Neural cell (in vitro differentiated cells): ENCODE measurements at regions not wholly inside any gene's neighbourhood (a gene's known extent, or its start where the extent isn't known, plus 50 kb on each side); places are given as distances from the start of the nearest gene placed in this dataset.

ENCODE experiments used
- H2AFZ ChIP-seq: fragments of 200-600, 300-800 bp; sonication (generic), shearing (Covaris generic); 2 replicates; pipeline ENCODE4 v1.6.0; 2014; ENCODE audit warnings: low read depth, mild to moderate bottlenecking, antibody characterized with exemption, low read length, moderate library complexity
- H3F3A ChIP-seq: fragments of 200-600 bp; shearing (Covaris generic); 2 replicates; pipeline ENCODE4 v1.6.1; 2016; ENCODE audit warnings: mild to moderate bottlenecking, moderate library complexity, mixed read lengths, antibody characterized with exemption, low read length; ENCODE audit not compliant: insufficient read depth, poor library complexity, severe bottlenecking
- H3K27ac ChIP-seq: fragments of 200-600, 300-800 bp; sonication (generic), shearing (Covaris generic); 2 replicates; pipeline ENCODE4 v1.5.1; 2014; ENCODE audit warnings: mild to moderate bottlenecking, low read length, moderate library complexity
- H3K27me3 ChIP-seq: fragments of 300-800, 200-600 bp; sonication (generic), shearing (Covaris generic); 2 replicates; pipeline ENCODE4 v1.6.0; 2014; ENCODE audit warnings: mild to moderate bottlenecking, low read depth, low read length, moderate library complexity; ENCODE audit not compliant: insufficient read depth
- H3K36me3 ChIP-seq: fragments of 300-800, 200-600 bp; sonication (generic), shearing (Covaris generic); 2 replicates; pipeline ENCODE4 v1.5.1; 2014; ENCODE audit warnings: mild to moderate bottlenecking, antibody characterized with exemption, low read length, moderate library complexity; ENCODE audit not compliant: insufficient read depth
- H3K4me2 ChIP-seq: fragments of 300-800, 200-600 bp; sonication (generic), shearing (Covaris generic); 2 replicates; pipeline ENCODE4 v1.6.0; 2014; ENCODE audit warnings: mild to moderate bottlenecking, low read length
- H3K4me3 ChIP-seq: fragments of 300-800, 200-600 bp; sonication (generic), shearing (Covaris generic); 2 replicates; pipeline ENCODE4 v1.5.1; 2014; ENCODE audit warnings: mild to moderate bottlenecking, low read length, moderate library complexity
- H3K79me2 ChIP-seq: fragments of 200-600 bp; shearing (Covaris generic); replicated peaks from 2 replicates; pipeline ENCODE4 v1.6.0; 2014; ENCODE audit warnings: mild to moderate bottlenecking, low read length, moderate library complexity; ENCODE audit not compliant: insufficient read depth
- H3K9ac ChIP-seq: fragments of 300-800, 200-600 bp; sonication (generic), shearing (Covaris generic); 2 replicates; pipeline ENCODE4 v1.6.1; 2016; ENCODE audit warnings: mild to moderate bottlenecking, low read length, mixed read lengths
- H3K9me2 ChIP-seq: fragments of 200-600 bp; shearing (Covaris generic); 2 replicates; pipeline ENCODE4 v1.6.1; 2016; ENCODE audit warnings: mild to moderate bottlenecking, low read length, mixed read lengths; ENCODE audit not compliant: insufficient read depth
- H3K9me3 ChIP-seq: fragments of 200-600, 300-800 bp; sonication (generic), shearing (Covaris generic); 2 replicates; pipeline ENCODE4 v1.6.1; 2016; ENCODE audit warnings: mild to moderate bottlenecking, mixed run types, low read length, moderate library complexity, mixed read lengths
- H4K20me1 ChIP-seq: fragments of 200-600 bp; shearing (Covaris generic); 2 replicates; pipeline ENCODE4 v1.6.1; 2016; ENCODE audit warnings: mild to moderate bottlenecking, mixed run types; ENCODE audit not compliant: insufficient read depth
- SMC3 ChIP-seq: fragments of 450-650 bp; conservative IDR thresholded peaks from 2 replicates; pipeline ENCODE4 v1.6.1; 2014; ENCODE audit warnings: antibody characterized with exemption, mild to moderate bottlenecking, moderate library complexity; ENCODE audit not compliant: poor library complexity

DNA sequence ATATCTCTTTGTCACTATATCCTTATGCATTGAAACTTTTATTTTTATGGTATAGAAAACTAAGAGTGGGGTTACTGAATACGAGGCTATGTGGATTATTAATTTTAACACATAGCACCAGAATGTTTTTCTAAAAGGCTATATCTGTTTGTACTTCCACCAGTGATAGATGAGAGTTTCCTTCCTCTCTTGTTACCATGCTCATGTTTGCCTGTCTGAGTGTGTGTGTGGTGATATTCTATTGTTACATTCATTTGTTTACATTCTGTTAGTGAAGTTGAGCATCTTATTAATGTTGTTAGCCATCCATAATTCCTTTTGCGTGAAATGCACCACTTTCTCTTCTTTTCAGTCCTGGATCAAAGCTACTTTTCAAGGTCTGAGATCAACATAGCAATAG is 54.1 kb upstream of the ALDH1A1 start:
- H3K9ac ChIP-seq: no peak overlapping the region

More for the DNA sequence above, 54.1 kb upstream of the ALDH1A1 start:
- Histone ChIP-seq H3K9me3 (no peaks in the 10 kb centered on the region), H3K27ac (no peak overlapping the region), H3K4me3 (no peak overlapping the region), H3F3A (no peaks in the 10 kb centered on the region), H3K4me2 (no peak overlapping the region), H4K20me1 (no peaks in the 10 kb centered on the region), H2AFZ (no peak overlapping the region), H3K27me3 (no peaks in the 10 kb centered on the region), H3K36me3 (no peaks in the 10 kb centered on the region), H3K79me2 (no peaks in the 10 kb centered on the region), H3K9me2 (no peaks in the 10 kb centered on the region)
- TF ChIP-seq SMC3: no peak
